Right lobe of liver (tissue), 4 donors: ENCODE measurements at regions not wholly inside any gene's neighbourhood (a gene's known extent, or its start where the extent isn't known, plus 50 kb on each side); places are given as distances from the start of the nearest gene placed in this dataset.

Experiments
- POLR2A ChIP-seq: fragments of 450-650 bp; IDR thresholded peaks from one replicate; pipeline ENCODE4 v1.6.1; 2017; ENCODE audit warnings: antibody characterized with exemption, mild to moderate bottlenecking
- TF ChIP-seq, protein P1 (sequence below), 4 donors: fragments of 200-600 bp in 3 of 4; fragments of 450-650 bp in 1 of 4; IDR thresholded peaks; one replicate each; pipeline versions ENCODE4 v1.5.1 to v1.8.0; 2016 to 2022; ENCODE audit warnings: antibody characterized with exemption in 4 of 4, mild to moderate bottlenecking in 2 of 4
- donor health status: DM: no; HTN: no; CAD: no.
- donor health status: DM: no; HTN: no; CAD: no.
- donor health status: DM: no; HTN: yes; CAD: no.

GRCh38 chr12:77667101-77667500, 163.6 kb upstream of the NAV3 start:
- TF ChIP-seq, protein P1, sequence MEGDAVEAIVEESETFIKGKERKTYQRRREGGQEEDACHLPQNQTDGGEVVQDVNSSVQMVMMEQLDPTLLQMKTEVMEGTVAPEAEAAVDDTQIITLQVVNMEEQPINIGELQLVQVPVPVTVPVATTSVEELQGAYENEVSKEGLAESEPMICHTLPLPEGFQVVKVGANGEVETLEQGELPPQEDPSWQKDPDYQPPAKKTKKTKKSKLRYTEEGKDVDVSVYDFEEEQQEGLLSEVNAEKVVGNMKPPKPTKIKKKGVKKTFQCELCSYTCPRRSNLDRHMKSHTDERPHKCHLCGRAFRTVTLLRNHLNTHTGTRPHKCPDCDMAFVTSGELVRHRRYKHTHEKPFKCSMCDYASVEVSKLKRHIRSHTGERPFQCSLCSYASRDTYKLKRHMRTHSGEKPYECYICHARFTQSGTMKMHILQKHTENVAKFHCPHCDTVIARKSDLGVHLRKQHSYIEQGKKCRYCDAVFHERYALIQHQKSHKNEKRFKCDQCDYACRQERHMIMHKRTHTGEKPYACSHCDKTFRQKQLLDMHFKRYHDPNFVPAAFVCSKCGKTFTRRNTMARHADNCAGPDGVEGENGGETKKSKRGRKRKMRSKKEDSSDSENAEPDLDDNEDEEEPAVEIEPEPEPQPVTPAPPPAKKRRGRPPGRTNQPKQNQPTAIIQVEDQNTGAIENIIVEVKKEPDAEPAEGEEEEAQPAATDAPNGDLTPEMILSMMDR (IDR thresholded peaks at IDR 0.05) = no peak
- TF ChIP-seq POLR2A = no peak
